ENCODE measurements at regions not wholly inside any gene's neighbourhood (a gene's known extent, or its start where the extent isn't known, plus 50 kb on each side); places are given as distances from the start of the nearest gene placed in this dataset.

- TF ChIP-seq POLR2A (IDR thresholded peaks at IDR 0.05) = no peak
- TF ChIP-seq CTCF (IDR thresholded peaks at IDR 0.05) = no peak
These were observed 274.4 kb upstream of the SEMA6A start for GRCh38 chr5:116848954-116849581.

All from thyroid gland (tissue), 4 donors.